HG03575 (cell line): ENCODE measurements at regions not wholly inside any gene's neighbourhood (a gene's known extent, or its start where the extent isn't known, plus 50 kb on each side); places are given as distances from the start of the nearest gene placed in this dataset.

Experiments
- ATAC-seq: cut with Tn5 transposase; IDR thresholded peaks from one replicate; pipeline ENCODE4 v1.9.1; 2021; ENCODE audit not compliant: unreplicated experiment, insufficient number of reproducible peaks, low FRiP score; ENCODE audit errors: extremely low read depth

DNA sequence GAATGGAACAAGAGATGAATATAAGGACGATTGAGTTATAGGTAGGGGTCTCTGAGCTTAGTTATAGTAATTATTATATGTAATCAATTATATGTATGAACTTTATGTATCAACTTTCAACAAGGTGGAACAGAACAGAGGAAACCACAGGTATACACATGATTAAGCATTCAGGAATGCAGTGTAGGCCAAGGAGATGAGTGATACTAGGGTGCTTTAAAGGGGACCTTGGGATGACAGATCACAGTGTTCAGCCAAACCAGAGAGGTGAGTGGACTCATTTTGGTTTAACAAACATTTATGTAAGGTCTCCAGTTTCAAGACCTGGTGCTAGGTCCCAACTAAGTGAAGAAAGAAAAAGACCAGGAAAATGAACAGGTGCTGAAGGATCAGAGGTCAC, 895.5 kb downstream of the ROBO2 start:
- no peak for ATAC-seq

DNA sequence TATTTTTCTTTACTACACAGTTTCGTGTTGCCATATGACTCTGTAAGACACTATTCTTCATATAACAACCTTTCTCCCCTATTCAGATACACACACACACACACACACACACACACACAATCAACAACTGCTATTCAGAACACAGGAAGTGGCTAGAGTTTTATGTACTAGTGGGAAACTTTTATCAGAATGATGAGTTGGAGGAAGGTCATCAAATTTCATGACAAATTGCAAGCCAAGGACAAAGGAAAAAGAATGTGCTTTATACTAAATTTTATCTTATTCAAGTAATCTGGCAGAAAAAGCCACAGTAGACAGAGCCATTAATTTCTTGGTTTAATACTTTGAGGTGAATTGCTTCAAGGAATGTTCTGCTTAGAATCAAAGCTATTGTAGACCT, 899.8 kb downstream of the ROBO2 start:
- no peak for ATAC-seq

GRCh38 chr3:77943598-77943997, 903.7 kb downstream of the ROBO2 start:
- ATAC-seq = no peak

DNA sequence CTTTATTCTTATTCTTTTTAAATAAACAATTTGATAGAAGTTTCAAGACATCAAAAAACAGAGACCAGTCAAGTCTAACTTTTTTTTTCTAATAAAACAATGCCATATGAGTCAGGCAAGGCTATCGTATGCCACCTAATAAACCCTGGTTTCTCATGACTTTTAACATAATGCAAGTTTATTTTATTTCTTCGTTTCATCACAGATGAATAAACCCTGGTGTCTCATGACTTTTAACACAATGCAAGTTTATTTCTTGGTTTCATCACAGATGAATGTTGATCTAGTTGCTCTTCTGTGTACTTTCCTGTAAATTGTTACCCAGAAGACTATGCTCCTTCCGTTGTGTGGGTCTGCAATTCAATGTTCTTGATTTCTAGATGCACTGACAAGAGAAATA, 905.4 kb downstream of the ROBO2 start:
- ATAC-seq = no peak

GRCh38 chr3:77947671-77948070, 907.8 kb downstream of the ROBO2 start:
- no peak for ATAC-seq

DNA sequence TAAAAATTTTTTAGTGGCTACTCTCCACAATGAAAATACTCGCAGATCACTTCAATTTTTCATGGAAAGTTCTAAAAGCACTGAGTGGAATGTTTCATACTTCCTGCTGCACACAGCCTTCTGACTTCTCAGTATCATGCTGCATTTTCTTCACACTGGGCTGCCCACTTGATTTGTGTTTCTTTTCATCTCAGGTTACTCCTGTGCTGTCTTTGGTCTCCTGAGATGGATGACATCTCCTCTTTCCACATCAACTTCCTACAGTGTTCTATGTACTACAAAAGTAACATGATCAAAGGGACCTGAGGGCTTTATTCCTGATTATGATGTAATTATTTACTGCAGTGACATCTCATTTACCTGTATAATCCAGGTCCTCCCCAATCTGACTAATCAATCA, 927.7 kb downstream of the ROBO2 start:
- no peak for ATAC-seq

- ATAC-seq = no peak
Observed at GRCh38 chr3:77976079-77976478, 936.2 kb downstream of the ROBO2 start.

- ATAC-seq = no peak
Observed at GRCh38 chr3:78003090-78003489, 963.2 kb downstream of the ROBO2 start.

DNA sequence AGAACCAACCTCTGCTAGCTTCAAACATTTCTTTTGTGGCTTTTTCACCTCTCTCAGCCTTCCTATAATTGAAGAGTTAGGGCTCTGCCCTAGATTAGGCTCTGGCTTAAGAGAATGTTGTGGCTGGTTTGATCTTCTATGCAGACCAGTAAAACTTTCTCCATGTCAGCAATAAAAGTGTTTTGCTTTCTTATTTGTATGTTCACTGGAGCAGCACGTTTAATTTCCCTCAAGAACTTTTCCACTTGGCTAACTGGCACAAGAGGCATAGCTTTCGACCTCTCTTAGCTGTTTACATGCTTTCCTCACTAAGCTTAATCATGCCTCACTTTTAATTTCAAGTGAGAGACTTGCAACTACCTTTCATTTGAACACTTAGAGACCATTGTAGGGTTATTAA, 964.7 kb downstream of the ROBO2 start:
- no peak for ATAC-seq

- ATAC-seq = no peak
Observed at GRCh38 chr3:78013653-78014052, 973.8 kb downstream of the ROBO2 start.

- ATAC-seq = no peak
Observed at GRCh38 chr3:78015856-78016255, 976.0 kb downstream of the ROBO2 start.

DNA sequence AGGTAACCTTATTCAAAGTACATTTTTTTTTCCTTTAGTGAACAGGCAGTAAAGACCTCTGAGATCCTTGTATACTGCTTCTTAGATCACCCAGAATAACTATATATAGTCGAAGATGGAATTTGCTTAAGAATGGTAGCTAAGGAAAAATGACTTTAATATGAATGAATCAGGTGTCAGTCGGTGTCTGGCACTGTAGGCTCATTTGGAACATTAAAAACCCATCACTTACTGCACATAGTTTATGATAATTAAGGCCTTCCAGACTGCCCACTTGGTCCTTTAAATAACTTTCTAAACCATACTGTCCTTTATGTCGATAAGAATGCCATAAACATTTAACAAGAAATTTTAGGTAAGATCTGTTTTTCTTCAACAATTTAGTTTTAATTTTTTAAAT, 981.8 kb downstream of the ROBO2 start:
- no peak for ATAC-seq

DNA sequence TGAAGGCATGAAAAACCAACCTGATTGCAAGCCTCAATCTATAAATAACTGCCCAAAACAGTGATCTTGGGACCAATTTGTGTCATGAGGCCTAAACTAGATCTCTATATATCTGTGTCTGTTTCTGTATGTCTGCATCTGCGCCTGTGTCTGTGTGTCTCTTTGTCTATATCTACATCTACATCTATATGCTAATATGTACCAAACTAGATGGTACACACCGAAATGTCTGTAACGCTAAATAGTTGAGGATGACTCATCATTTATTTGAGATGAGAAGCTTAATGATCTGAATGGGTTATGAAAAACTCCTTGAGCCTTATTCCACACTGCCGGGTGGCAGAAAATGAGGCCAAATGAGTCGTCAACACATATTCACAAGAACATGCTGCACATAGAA, 982.3 kb downstream of the ROBO2 start:
- ATAC-seq = no peak

DNA sequence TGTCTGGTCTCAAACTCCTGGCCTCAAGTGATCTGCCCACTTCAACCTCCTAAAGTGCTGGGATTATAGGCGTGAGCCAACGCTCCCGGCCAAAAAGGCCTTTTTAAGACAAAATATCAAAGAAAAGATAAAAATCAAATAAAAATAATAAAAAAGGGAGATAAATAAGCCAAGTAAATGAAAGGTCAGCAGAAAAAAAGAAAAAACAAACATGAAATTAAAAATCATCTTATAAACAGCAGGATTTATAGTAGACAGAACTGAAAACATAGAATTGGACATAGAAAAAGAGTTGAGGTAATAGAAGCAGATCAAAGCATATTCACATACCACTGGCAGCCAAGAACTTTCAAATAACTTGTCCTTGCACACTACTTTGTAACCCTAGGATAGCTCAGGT, 983.4 kb downstream of the ROBO2 start:
- ATAC-seq = no peak

DNA sequence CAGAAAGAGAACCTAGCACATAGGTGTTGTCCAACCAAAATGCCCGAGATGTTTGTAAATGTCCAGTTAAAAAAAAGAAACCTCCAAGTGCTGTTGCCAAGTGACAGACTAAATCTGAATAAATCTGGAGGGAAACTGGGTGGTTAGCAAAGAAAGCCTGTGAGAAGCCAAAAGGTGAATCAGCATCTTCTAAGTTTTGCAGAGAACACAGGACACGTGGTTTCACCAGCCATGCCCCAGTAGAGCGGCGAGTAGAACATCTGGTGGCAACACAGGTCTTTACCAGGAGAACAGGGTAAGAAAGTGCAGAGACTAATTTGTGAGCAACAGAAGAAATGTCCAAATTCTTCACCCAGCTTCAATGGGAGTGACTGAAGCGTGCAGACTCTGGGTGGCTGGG, 986.0 kb downstream of the ROBO2 start:
- ATAC-seq = no peak

DNA sequence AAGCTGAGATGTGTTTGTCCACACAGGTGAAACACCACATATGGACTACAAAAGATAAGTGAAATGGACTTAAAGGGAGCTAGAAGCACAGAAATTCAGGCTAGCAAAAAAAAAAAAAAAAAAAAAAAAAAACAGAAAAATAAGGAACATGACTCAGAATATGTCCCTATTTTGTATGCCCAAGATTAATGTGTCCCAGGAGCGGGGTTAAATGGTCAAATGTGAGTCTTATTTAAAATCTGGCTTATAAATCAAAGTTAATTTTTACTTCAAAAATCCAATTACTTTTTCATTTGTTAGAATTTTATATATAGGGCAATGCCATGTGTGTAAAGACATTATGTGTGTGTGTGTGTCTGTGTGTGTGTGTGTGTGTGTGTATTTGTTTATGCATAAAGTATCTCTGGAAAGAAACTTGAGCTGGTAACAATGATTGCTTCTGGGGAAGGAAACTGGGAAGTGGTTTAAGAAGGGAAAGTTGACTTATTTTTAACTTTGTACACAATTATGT, 986.5 kb downstream of the ROBO2 start:
- ATAC-seq = no peak

DNA sequence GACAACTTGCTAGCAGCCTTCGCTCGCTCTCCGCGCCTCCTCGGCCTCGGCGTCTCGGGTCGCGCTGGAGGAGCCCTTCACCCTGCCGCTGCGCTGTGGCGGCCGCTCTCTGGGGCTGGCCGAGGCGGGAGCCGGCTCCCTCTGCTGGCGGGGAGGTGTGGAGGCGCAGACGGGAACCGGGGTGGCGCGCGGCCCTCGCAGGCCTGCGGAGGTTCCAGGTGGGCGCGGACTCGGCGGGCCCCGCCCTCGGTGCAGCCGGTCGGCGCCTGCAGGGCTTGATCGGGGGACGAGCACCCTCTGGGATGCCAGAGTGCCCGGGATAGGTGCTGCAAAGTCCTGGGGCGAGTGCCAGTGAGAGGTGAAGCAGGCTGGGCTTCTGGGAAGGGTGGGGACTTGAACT, 989.9 kb downstream of the ROBO2 start:
- no peak for ATAC-seq

DNA sequence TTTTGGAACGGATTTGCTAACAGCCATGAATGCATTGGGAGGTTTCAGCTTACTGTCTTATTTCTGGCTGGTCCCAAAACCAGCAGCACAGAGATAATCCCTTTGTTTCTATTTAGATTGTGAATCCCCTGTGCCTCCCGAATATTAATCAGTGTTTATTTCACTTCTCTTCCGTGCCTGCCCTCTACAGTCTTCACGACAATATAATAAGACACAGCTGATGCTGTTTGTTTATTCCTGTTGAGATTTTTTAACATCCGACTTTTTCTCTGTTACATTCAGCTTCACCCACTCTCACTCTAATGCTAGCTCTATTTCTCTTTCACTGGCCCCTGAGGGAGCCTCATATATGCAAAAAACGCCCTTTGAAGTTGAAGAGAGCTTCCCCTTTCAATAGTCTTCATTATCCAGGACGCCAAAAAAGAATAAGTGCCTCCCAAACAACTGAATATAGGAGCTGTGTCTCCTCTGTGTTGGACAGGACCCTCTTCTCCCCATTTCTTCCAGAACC, 995.3 kb downstream of the ROBO2 start:
- no peak for ATAC-seq

DNA sequence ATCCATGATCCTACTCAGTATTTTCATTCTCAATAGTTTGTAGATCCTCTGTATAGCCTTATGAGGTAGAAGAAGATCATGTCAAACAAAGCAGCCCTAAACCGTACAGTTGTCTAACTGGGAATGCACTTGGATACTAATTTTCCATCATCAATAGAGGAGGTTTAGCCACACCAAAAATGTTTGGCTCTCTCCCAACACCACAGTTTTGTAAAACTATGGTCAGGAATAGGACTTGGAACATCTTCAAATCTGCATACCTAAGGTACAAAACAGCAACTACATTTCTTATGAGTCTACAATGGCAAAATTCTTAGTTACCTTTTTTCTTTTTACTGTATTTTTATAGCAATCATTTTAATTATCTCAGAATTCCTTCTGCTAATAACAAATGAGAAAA, 1001.6 kb downstream of the ROBO2 start:
- ATAC-seq = no peak

DNA sequence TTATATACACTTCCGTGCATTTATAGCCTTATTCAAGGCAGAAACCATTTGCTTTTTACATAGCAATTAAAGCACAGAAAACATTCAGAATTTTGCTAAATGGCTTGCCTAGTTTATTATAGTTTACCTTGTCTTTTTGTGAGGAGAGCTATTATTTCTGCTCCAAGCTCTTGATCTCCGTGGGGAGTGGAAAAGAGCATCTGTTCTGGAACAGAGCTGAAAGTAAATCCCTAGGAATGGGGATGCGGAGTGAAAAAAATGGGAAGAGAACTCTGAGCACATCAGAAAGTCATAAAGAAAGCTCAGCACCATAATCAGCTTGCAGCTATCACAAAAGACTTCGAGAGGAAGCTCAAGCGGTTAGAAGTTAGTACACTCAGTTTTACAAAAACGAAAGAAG, 1006.7 kb downstream of the ROBO2 start:
- ATAC-seq = no peak

GRCh38 chr3:78048698-78049097, 1008.8 kb downstream of the ROBO2 start:
- no peak for ATAC-seq

- no peak for ATAC-seq
Observed at GRCh38 chr3:78049521-78049920, 1009.6 kb downstream of the ROBO2 start.
